ENCODE measurements at regions not wholly inside any gene's neighbourhood (a gene's known extent, or its start where the extent isn't known, plus 50 kb on each side); places are given as distances from the start of the nearest gene placed in this dataset.

GRCh38 chr15:81516012-81516411 is 142.0 kb upstream of the TMC3 start:
- TF ChIP-seq CTCF (IDR thresholded peaks at IDR 0.05) (no peak), POLR2A (IDR thresholded peaks at IDR 0.05) (no peak), EP300 (IDR thresholded peaks at IDR 0.05) (no peak)
